BLaER1 (cell line): ENCODE measurements at regions not wholly inside any gene's neighbourhood (a gene's known extent, or its start where the extent isn't known, plus 50 kb on each side); places are given as distances from the start of the nearest gene placed in this dataset.

Experiments used
- H3K27ac ChIP-seq: shearing (Covaris generic); formaldehyde crosslinking; 2 replicates; pipeline ENCODE4 v1.8.1; 2022
- H3K27me3 ChIP-seq: shearing (Covaris generic); formaldehyde crosslinking; 2 replicates; pipeline ENCODE4 v1.8.1; 2022
- H3K36me3 ChIP-seq: shearing (Covaris generic); formaldehyde crosslinking; 2 replicates; pipeline ENCODE4 v1.8.1; 2022
- H3K4me1 ChIP-seq: shearing (Covaris generic); formaldehyde crosslinking; 2 replicates; pipeline ENCODE4 v1.8.1; 2022
- H3K4me2 ChIP-seq: shearing (Covaris generic); formaldehyde crosslinking; 2 replicates; pipeline ENCODE4 v1.8.1; 2022
- H3K4me3 ChIP-seq: shearing (Covaris generic); formaldehyde crosslinking; 2 replicates; pipeline ENCODE4 v1.8.1; 2022
- H3K9ac ChIP-seq: shearing (Covaris generic); formaldehyde crosslinking; 2 replicates; pipeline ENCODE4 v1.8.1; 2022
- H3K9me3 ChIP-seq: shearing (Covaris generic); formaldehyde crosslinking; 2 replicates; pipeline ENCODE4 v1.8.1; 2022
- H4K20me1 ChIP-seq: shearing (Covaris generic); formaldehyde crosslinking; 2 replicates; pipeline ENCODE4 v1.8.1; 2022
- Cebpa-rat ChIP-seq: shearing (Covaris generic); IDR thresholded peaks from 2 replicates; pipeline ENCODE4 v1.8.1; 2022

- Histone ChIP-seq H3K9ac (no peak overlapping the region), H3K4me2 (no peak overlapping the region), H3K27ac (no peak overlapping the region), H3K36me3 (no peaks in the 10 kb centered on the region), H3K9me3 (no peaks in the 10 kb centered on the region), H3K4me1 (peaks cover 8% of the 10 kb centered on the region; the same call in 1 of the 2 replicates), H4K20me1 (no peaks in the 10 kb centered on the region), H3K27me3 (no peaks in the 10 kb centered on the region), H3K4me3 (no peak overlapping the region)
- no peak for TF ChIP-seq Cebpa-rat
Observed at GRCh38 chr14:40119765-40120164, 687.5 kb upstream of the FBXO33 start.

- Histone ChIP-seq H3K9ac (no peak overlapping the region), H3K36me3 (no peaks in the 10 kb centered on the region), H3K27ac (no peak overlapping the region), H4K20me1 (no peaks in the 10 kb centered on the region), H3K4me1 (peaks cover 8% of the 10 kb centered on the region; the same call in 1 of the 2 replicates), H3K4me3 (no peak overlapping the region), H3K4me2 (no peak overlapping the region), H3K9me3 (no peaks in the 10 kb centered on the region), H3K27me3 (no peaks in the 10 kb centered on the region)
- TF ChIP-seq Cebpa-rat = no peak
Observed at GRCh38 chr14:40119321-40119720, 687.1 kb upstream of the FBXO33 start.

- H4K20me1 ChIP-seq = no peaks in the 10 kb centered on the region
- H3K27ac ChIP-seq = no peak overlapping the region
- no peaks in the 10 kb centered on the region for H3K9me3 ChIP-seq
- no peak overlapping the region for H3K4me2 ChIP-seq
- no peak overlapping the region for H3K9ac ChIP-seq
- no peaks in the 10 kb centered on the region for H3K36me3 ChIP-seq
- no peak overlapping the region for H3K4me3 ChIP-seq
- no peaks in the 10 kb centered on the region for H3K4me1 ChIP-seq
- no peak for TF ChIP-seq Cebpa-rat
- H3K27me3 ChIP-seq = no peaks in the 10 kb centered on the region
Observed at GRCh38 chr14:40115583-40115982, 683.4 kb upstream of the FBXO33 start.

GRCh38 chr14:40113671-40114070 is 681.4 kb upstream of the FBXO33 start:
- TF ChIP-seq Cebpa-rat = no peak
- no peaks in the 10 kb centered on the region for H4K20me1 ChIP-seq
- H3K9ac ChIP-seq = no peak overlapping the region
- H3K4me2 ChIP-seq = no peak overlapping the region
- H3K4me1 ChIP-seq = no peaks in the 10 kb centered on the region
- no peak overlapping the region for H3K4me3 ChIP-seq
- no peaks in the 10 kb centered on the region for H3K27me3 ChIP-seq
- H3K36me3 ChIP-seq = no peaks in the 10 kb centered on the region
- no peaks in the 10 kb centered on the region for H3K9me3 ChIP-seq
- no peak overlapping the region for H3K27ac ChIP-seq

GRCh38 chr14:40100544-40101196 is 668.4 kb upstream of the FBXO33 start:
- Histone ChIP-seq H4K20me1 (no peaks in the 10 kb centered on the region), H3K4me3 (no peak overlapping the region), H3K36me3 (no peaks in the 10 kb centered on the region), H3K9ac (no peak overlapping the region), H3K27ac (no peak overlapping the region), H3K9me3 (no peaks in the 10 kb centered on the region), H3K27me3 (no peaks in the 10 kb centered on the region), H3K4me1 (no peaks in the 10 kb centered on the region), H3K4me2 (no peak overlapping the region)
- no peak for TF ChIP-seq Cebpa-rat

GRCh38 chr14:40099316-40099715 is 667.1 kb upstream of the FBXO33 start:
- Histone ChIP-seq H3K4me2 (no peak overlapping the region), H3K4me3 (no peak overlapping the region), H3K36me3 (no peaks in the 10 kb centered on the region), H4K20me1 (no peaks in the 10 kb centered on the region), H3K27me3 (no peaks in the 10 kb centered on the region), H3K9me3 (no peaks in the 10 kb centered on the region), H3K27ac (no peak overlapping the region), H3K9ac (no peak overlapping the region), H3K4me1 (no peaks in the 10 kb centered on the region)
- TF ChIP-seq Cebpa-rat = no peak

GRCh38 chr14:40098468-40098867 is 666.2 kb upstream of the FBXO33 start:
- Histone ChIP-seq H3K9ac (no peak overlapping the region), H3K4me2 (no peak overlapping the region), H3K27ac (no peak overlapping the region), H3K4me1 (no peaks in the 10 kb centered on the region), H3K4me3 (no peak overlapping the region), H3K27me3 (no peaks in the 10 kb centered on the region), H4K20me1 (no peaks in the 10 kb centered on the region), H3K9me3 (no peaks in the 10 kb centered on the region), H3K36me3 (no peaks in the 10 kb centered on the region)
- no peak for TF ChIP-seq Cebpa-rat

GRCh38 chr14:40096968-40097367 is 664.7 kb upstream of the FBXO33 start:
- H3K4me1 ChIP-seq = no peaks in the 10 kb centered on the region
- no peak overlapping the region for H3K9ac ChIP-seq
- H3K36me3 ChIP-seq = no peaks in the 10 kb centered on the region
- H3K4me2 ChIP-seq = no peak overlapping the region
- H3K27me3 ChIP-seq = no peaks in the 10 kb centered on the region
- H3K4me3 ChIP-seq = no peak overlapping the region
- H4K20me1 ChIP-seq = no peaks in the 10 kb centered on the region
- H3K9me3 ChIP-seq = no peaks in the 10 kb centered on the region
- no peak overlapping the region for H3K27ac ChIP-seq
- TF ChIP-seq Cebpa-rat = no peak

GRCh38 chr14:40093800-40094199 is 661.6 kb upstream of the FBXO33 start:
- TF ChIP-seq Cebpa-rat = no peak
- Histone ChIP-seq H3K4me1 (no peaks in the 10 kb centered on the region), H3K27ac (no peak overlapping the region), H3K27me3 (no peaks in the 10 kb centered on the region), H3K4me2 (no peak overlapping the region), H3K9ac (no peak overlapping the region), H3K9me3 (no peaks in the 10 kb centered on the region), H3K4me3 (no peak overlapping the region), H3K36me3 (no peaks in the 10 kb centered on the region), H4K20me1 (no peaks in the 10 kb centered on the region)

- Histone ChIP-seq H3K4me1 (no peaks in the 10 kb centered on the region), H3K4me2 (no peak overlapping the region), H3K27ac (no peak overlapping the region), H4K20me1 (no peaks in the 10 kb centered on the region), H3K9me3 (no peaks in the 10 kb centered on the region), H3K27me3 (no peaks in the 10 kb centered on the region), H3K36me3 (no peaks in the 10 kb centered on the region), H3K9ac (no peak overlapping the region), H3K4me3 (no peak overlapping the region)
- TF ChIP-seq Cebpa-rat = no peak
Observed at GRCh38 chr14:40074169-40074568, 641.9 kb upstream of the FBXO33 start.

- Histone ChIP-seq H3K4me3 (no peak overlapping the region), H3K36me3 (no peaks in the 10 kb centered on the region), H3K9ac (no peak overlapping the region), H3K27ac (no peak overlapping the region), H3K9me3 (no peaks in the 10 kb centered on the region), H3K4me2 (no peak overlapping the region), H4K20me1 (no peaks in the 10 kb centered on the region), H3K4me1 (no peaks in the 10 kb centered on the region), H3K27me3 (no peaks in the 10 kb centered on the region)
- no peak for TF ChIP-seq Cebpa-rat
Observed at GRCh38 chr14:40072175-40072574, 639.9 kb upstream of the FBXO33 start.
